Left colon (tissue), 2 donors: ENCODE measurements at regions not wholly inside any gene's neighbourhood (a gene's known extent, or its start where the extent isn't known, plus 50 kb on each side); places are given as distances from the start of the nearest gene placed in this dataset.
A peak's percentile ranks its signal among the peaks of the same experiment; 100 is the strongest.

ENCODE experiments used
- ATAC-seq: fragments of 200-7000 bp; cut with Tn5 transposase; one replicate; pipeline ENCODE4 v1.9.1; 2020; ENCODE audit warnings: mild to moderate bottlenecking, moderate library complexity
- DNase-seq, 2 donors: peaks; one replicate each; pipeline ENCODE4 v3.0.0-alpha.2; 2020
- intact Hi-C, 2 donors: fragments of 100-400 bp; cut with DNase I in 1 of 2; cut with micrococcal nuclease in 1 of 2; formaldehyde crosslinking; loops; one replicate each; pipeline versions ENCODE4 v1.11.2 to v1.14.0; 2022; cut with DNase I, micrococcal nuclease
- donor health status: DM: no; HTN: no; CAD: no.
- donor health status: DM: yes; HTN: yes; CAD: no.

DNA sequence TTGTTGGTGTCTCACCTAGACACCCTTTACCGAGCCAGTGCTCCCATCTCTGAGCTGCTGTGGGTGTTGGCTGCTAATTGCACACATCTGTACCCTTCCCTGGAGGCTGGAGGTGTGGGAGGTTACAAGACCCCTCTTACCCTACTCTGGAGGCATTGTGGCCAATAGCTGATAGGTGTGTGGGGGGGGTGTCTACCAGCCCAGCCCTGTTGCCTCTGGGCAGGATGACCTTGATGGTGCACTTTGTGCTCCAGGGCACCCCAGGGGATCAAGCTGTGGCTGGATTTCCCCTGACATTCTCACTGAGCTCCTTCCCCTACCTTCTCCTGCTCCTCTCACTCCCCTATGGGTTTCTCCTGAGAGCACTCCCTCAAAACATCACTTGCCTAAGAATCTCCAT, 104.7 kb upstream of the ADPGK start:
- intact Hi-C loops: no loop called here
- ATAC-seq (no peak), DNase-seq (no peak)

GRCh38 chr15:72887376-72887775, 103.8 kb upstream of the ADPGK start:
- DNase-seq: no peak
- ATAC-seq: no peak
- intact Hi-C loops: no loop called here

- no peak for ATAC-seq
- DNase-seq: no peak
- intact Hi-C loops: no loop called here
Observed at GRCh38 chr15:72884311-72884710, 100.8 kb upstream of the ADPGK start.

DNA sequence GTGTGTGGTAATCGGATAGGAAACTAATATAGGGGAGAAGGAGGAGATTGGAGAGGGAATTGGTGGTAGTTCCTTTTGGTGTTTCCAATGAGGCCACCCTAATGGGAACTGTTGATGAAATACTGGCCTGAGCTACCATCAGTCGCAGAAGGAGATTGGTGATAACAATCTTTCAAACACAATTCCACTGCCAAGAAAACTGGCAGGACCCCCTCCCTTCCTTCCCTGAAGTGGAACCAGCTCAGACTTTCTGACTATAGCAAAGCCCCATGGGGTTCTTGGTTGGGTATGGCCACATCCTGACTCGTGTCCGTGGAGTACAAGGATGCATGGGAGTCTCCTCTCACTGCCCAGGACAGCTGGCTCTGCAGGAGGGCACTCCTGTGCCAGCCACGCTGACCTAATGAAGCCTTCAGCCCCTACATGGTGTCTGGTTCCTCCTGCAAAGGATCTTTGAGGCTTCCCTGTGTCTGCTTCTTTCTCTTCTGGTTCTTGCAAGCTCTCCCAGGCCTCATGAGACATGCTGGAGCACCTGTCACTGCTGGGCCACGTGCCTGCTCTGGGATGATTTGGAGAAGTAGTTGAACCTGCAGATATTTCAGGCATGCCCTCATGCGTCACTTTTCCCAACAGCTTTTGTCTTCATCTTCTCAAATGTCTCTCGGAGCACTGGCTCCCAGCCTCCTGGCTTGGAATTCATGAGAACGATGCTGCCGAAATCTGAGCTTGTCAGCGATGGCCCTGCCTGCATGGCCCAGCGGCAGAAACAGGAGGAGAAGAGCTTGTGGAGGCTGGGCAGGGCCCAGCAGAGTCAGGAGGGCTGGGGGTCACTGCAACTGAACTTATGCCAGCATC, 90.0 kb upstream of the ADPGK start:
- intact Hi-C loops: no loop called here

GRCh38 chr15:72872066-72872845, 88.7 kb upstream of the ADPGK start:
- intact Hi-C loops: no loop called here
- DNase-seq: no peak
- ATAC-seq: no peak

More for the DNA sequence above, 90.0 kb upstream of the ADPGK start:
- DNase-seq (no peak), ATAC-seq (no peak)

DNA sequence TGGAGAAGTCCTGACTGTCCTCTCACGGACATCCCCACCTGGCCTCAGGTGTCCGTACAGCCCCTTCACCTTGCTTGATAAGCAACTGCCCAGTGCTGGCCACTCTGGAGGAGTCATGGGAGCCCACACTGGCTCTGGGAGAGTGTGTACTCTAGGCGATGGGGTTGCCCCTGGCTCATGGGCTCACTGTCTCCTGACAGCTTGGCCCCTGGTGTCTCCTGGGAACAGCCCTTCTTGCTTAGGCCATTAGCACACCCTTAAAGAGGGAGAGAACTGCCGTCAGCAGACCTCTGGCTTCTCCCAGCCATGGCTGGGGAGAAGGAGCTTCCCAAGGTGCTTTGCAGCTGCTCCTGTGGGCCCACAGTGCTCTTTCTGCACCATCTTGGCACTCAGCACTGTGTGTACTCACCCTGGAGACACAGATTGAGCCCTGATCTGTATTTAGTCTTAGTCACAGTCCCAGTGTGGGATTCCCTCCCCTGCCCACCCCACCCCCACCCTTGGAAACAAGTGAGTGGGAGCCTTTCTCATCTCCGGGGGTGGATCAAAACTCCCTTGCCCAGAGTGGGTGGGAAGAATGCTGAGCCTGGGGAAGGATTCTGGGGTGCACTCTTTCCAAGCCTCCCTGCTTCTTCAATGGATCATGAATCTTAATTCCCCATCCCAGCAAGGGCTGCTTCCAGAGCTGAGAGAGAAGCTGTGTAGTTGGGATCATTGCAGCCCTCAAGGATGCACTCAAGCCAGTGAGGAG, 83.5 kb upstream of the ADPGK start:
- intact Hi-C loops: no loop called here
- ATAC-seq: no peak
- no peak for DNase-seq

- ATAC-seq (no peak), DNase-seq (no peak)
- intact Hi-C loops: no loop called here
Observed at GRCh38 chr15:72866182-72866581, 82.6 kb upstream of the ADPGK start.

GRCh38 chr15:72865486-72865885, 81.9 kb upstream of the ADPGK start:
- DNase-seq (no peak), ATAC-seq (peak; percentile 94)
- intact Hi-C loops: no loop called here

DNA sequence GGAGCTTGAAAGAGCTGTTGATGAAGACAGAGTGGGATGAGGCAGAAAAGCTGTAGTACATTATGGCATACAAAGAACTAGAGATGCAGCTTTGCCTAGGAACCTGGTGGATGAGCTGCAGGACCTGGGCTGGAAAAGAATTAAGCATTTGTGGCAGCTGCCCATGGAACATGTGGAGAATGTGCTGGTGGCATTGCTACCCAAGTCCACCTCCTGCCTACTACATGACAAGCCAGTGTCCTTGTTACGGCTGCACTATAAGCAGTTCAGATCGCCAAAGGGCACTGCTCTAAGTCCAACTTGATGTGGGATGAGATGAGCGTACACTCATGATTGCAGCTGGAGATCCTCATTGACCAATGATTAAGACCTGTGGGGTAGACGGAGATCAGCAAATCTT, 81.1 kb upstream of the ADPGK start:
- no peak for DNase-seq
- no peak for ATAC-seq
- intact Hi-C loops: no loop called here

- DNase-seq (no peak), ATAC-seq (no peak)
- intact Hi-C loops: no loop called here
Observed at GRCh38 chr15:72861354-72861910, 77.9 kb upstream of the ADPGK start.

- intact Hi-C loops: no loop called here
- DNase-seq: no peak
- ATAC-seq: peak; percentile 3
Observed at GRCh38 chr15:72859757-72860145, 76.2 kb upstream of the ADPGK start.

GRCh38 chr15:72859017-72859756, 75.6 kb upstream of the ADPGK start:
- DNase-seq: peak; percentile 39 to 42
- peak; percentile 95 for ATAC-seq
- intact Hi-C loops: no loop called here

DNA sequence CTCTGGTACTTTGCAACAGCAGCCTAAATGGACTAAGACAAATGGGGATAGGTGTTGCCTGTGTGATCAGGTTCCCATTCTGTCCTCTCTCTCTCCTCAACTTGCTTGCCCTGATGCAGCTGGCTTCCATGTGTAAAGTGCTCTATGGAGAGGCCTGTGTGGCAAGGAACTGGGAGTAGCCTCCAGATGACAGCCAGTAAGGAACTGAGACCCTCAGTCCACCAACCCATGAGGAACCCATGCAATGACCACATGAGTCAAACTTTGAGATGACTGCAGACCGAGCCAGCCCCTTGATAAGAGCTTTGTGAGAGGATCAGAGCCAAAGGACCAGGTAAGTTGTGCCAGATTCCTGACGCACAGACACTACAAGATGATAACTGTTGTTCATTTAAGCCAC, 74.6 kb upstream of the ADPGK start:
- intact Hi-C loops: no loop called here
- no peak for ATAC-seq
- DNase-seq: no peak

GRCh38 chr15:72857331-72858063, 73.9 kb upstream of the ADPGK start:
- DNase-seq (no peak), ATAC-seq (no peak)
- intact Hi-C loops: no loop called here

DNA sequence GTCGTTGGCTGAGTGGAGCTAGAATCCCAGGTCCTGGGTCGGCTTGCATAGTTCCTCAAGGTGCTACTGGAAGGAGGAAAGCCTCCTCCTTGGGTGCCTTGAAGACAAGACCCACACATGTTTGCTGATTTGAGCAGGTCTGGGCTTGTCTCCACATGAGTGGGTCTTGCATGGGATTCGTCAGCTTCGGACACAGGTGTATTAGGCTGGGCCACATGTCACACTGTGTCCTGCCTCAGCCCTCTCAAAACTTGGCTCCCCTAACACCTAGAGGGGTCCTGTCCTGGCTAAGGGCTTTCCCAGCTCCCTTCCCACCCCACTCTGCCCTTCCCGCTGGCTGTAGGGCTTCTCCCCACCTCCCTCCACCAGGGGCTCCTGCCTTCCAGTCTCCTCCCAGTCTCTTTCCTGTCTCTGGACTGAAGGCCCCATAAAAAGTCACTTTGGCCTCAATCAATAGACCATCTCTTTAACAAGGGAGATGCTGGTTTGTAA, 73.0 kb upstream of the ADPGK start:
- intact Hi-C loops: no loop called here
- DNase-seq (no peak), ATAC-seq (no peak)

DNA sequence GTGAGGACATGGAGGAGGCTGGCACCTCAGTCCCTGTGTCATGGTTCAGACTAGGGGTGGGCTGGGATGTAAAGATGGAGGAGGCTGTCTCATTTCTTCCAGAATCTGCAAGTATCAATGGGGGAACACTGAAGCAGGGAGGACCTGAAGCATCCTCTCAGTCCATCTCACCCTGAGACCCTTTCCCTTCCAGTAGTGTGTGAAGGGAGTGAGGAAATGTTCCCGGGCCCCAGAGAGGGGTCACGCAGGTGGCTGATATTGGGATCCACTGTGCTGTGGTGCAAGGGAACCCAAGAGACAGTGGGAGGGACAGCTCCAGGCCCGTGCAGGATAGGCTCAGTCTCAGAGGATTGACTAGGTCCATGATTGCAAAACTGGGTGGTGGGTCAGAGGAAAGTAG, 72.2 kb upstream of the ADPGK start:
- DNase-seq (no peak), ATAC-seq (no peak)
- intact Hi-C loops: no loop called here

GRCh38 chr15:72852273-72852672, 68.7 kb upstream of the ADPGK start:
- no peak for ATAC-seq
- DNase-seq: no peak

DNA sequence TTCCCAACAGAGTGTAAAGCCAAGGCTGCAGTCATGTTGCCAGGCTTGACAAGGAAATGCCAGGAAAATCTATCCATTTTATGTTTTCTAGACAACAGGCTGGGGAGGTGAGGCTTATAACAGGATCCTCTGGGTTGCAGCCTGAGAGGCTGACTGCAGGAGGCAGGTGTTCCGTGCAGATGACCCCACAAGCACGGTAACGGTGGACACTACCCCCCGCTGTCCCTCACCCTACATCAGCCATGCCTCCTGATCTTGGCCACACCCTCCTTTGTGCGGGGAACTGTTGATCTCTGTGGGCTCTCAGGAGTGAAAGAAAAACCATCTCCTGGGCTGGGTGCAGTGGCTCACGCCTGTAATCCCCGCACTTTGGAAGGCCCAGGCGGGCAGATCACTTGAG, 68.0 kb upstream of the ADPGK start:
- no peak for ATAC-seq

More at GRCh38 chr15:72852273-72852672, 68.7 kb upstream of the ADPGK start:
- intact Hi-C loops: no loop called here

More for the DNA sequence above, 68.0 kb upstream of the ADPGK start:
- intact Hi-C loops: no loop called here
- DNase-seq: no peak
